Heart left ventricle (tissue), 16 donors: ENCODE measurements at regions not wholly inside any gene's neighbourhood (a gene's known extent, or its start where the extent isn't known, plus 50 kb on each side); places are given as distances from the start of the nearest gene placed in this dataset.

Source experiments
- ATAC-seq, 4 donors: fragments of 200-7000 bp; cut with Tn5 transposase; one replicate each; pipeline ENCODE4 v1.9.1; 2020 to 2022; ENCODE audit warnings: moderate library complexity in 4 of 4, mild to moderate bottlenecking in 3 of 4, moderate number of reproducible peaks in 1 of 4
- DNase-seq, 5 donors: peaks; one replicate each; pipeline ENCODE4 v3.0.0-alpha.2; 2020
- H3K27ac ChIP-seq, 12 donors: fragments of 200-600 bp; sonication (generic) in 4 of 12; one replicate each; pipeline versions ENCODE4 v1.5.0 to v1.8.0; 2016 to 2022; ENCODE audit warnings: mild to moderate bottlenecking in 2 of 12
- H3K27me3 ChIP-seq, 9 donors: fragments of 200-600 bp; sonication (generic) in 2 of 9; one replicate each; pipeline versions ENCODE4 v1.5.1 to v1.8.0; 2016 to 2022; ENCODE audit warnings: mild to moderate bottlenecking in 3 of 9
- H3K36me3 ChIP-seq, 9 donors: fragments of 200-600 bp; sonication (generic) in 2 of 9; one replicate each; pipeline versions ENCODE4 v1.5.0 to v1.8.0; 2018 to 2022; ENCODE audit warnings: mild to moderate bottlenecking in 2 of 9
- H3K4me1 ChIP-seq, 12 donors: fragments of 200-600 bp; sonication (generic) in 4 of 12; one replicate each; pipeline versions ENCODE4 v1.5.0 to v1.8.0; 2016 to 2022; ENCODE audit warnings: mild to moderate bottlenecking in 3 of 12
- H3K4me3 ChIP-seq, 12 donors: fragments of 200-600 bp; sonication (generic) in 4 of 12; one replicate each; pipeline versions ENCODE4 v1.5.0 to v1.8.0; 2017 to 2022; ENCODE audit warnings: mild to moderate bottlenecking in 9 of 12, moderate library complexity in 4 of 12
- H3K9me3 ChIP-seq, 12 donors: fragments of 200-600 bp; sonication (generic) in 4 of 12; one replicate each; pipeline versions ENCODE4 v1.5.0 to v1.8.0; 2016 to 2022; ENCODE audit warnings: mild to moderate bottlenecking in 1 of 12
- CTCF ChIP-seq, 12 donors: fragments of 200-600 bp; sonication (generic) in 4 of 12; IDR thresholded peaks; one replicate each; pipeline versions ENCODE4 v1.5.0 to v1.8.0; 2018 to 2022; ENCODE audit warnings: antibody characterized with exemption in 12 of 12, mild to moderate bottlenecking in 5 of 12
- POLR2A ChIP-seq, 2 donors: fragments of 450-650 bp; IDR thresholded peaks; one replicate each; pipeline ENCODE4 v1.6.1; 2017; ENCODE audit warnings: antibody characterized with exemption in 2 of 2, mild to moderate bottlenecking in 2 of 2, moderate library complexity in 2 of 2
- WGBS, 4 donors: extraction: QIAGEN DNeasy Blood & Tissue Kit in 2 of 4; methylation state at CpG; one replicate each; pipeline versions ENCODE4 v1.1.5 to v1.1.7; 2013 to 2018; 5-methylcytosine and 5-hydroxymethylcytosine counted together
- intact Hi-C, 10 donors: fragments of 100-400 bp; cut with DNase I; formaldehyde crosslinking; loops; one replicate each; pipeline versions ENCODE4 v1.11.1 to v1.14.2; 2022
- donor health status: ischemic (EF 13 %, LVEDD 7.1; RV severe dilation, severe dysfunction).
- donor health status: healthy with polysubstance abuse.
- donor health status: DM: no; HTN: yes; CAD: no.
- donor health status: DM: no; HTN: no; CAD: no.
- donor health status: ischemic (EF 25% LVEDD 6.9; RV normal size, moderate dysfunction).
- donor health status: ischemic (EF 25% LVEDD 5.7; RV mildly dilated, moderate dysfunction).
- donor health status: healthy.
- donor health status: DM: yes; HTN: yes; CAD: no.
- donor health status: ischemic (EF 35%, LVEDD 5.7; RV mildly dilated, moderate dysfunction).
- donor health status: nonischemic (EF 11% LVEDD 7.7; RV severe dilation, severe dysfunction).
- donor health status: DM: yes; HTN: yes; CAD: no.
- donor health status: PGD.
- donor health status: ischemic (EF 29% LVEDD 5.4; RV normal size, mild dysfunction).
- donor health status: nonischemic (EF 23%, LVEDD 6.1; RV moderate dilation, normal function).

- Histone ChIP-seq H3K9me3 (peaks cover 0 to 28% (median 12%) of the 10 kb centered on the region in 12 donors), H3K4me1 (peaks cover 0 to 4% (median 0%) of the 10 kb centered on the region in 12 donors), H3K27ac (no peak overlapping the region), H3K36me3 (no peaks in the 10 kb centered on the region), H3K4me3 (no peak overlapping the region), H3K27me3 (no peaks in the 10 kb centered on the region)
- DNase-seq (no peak), ATAC-seq (no peak)
- intact Hi-C loops: no loop called here
- WGBS, 4 donors: 95 to 99% (median 97%) methylated on average over 2 of the region's 2 CpGs
- no peak for TF ChIP-seq CTCF (IDR thresholded peaks at IDR 0.05)
- TF ChIP-seq POLR2A (IDR thresholded peaks at IDR 0.05): no peak
These were observed 167.7 kb downstream of the DYRK2 start for GRCh38 chr12:67816269-67816668.

GRCh38 chr12:67818459-67818903, 169.9 kb downstream of the DYRK2 start:
- 76 to 88% (median 79%) methylated on average over 2 of the region's 2 CpGs for WGBS, 4 donors
- intact Hi-C loops: no loop called here
- no peaks in the 10 kb centered on the region for H3K36me3 ChIP-seq
- no peak overlapping the region for H3K4me3 ChIP-seq
- TF ChIP-seq CTCF (IDR thresholded peaks at IDR 0.05) (no peak), POLR2A (IDR thresholded peaks at IDR 0.05) (no peak)
- no peaks in the 10 kb centered on the region for H3K27me3 ChIP-seq
- peaks cover 0 to 4% (median 0%) of the 10 kb centered on the region in 12 donors for H3K4me1 ChIP-seq
- ATAC-seq (peak in 1 of 4 donors; percentile 39), DNase-seq (no peak)
- no peak overlapping the region for H3K27ac ChIP-seq
- H3K9me3 ChIP-seq: peaks cover 0 to 24% (median 10%) of the 10 kb centered on the region in 12 donors

GRCh38 chr12:67819902-67820301, 169.3 kb upstream of the IFNG-AS1 start:
- H3K9me3 ChIP-seq: peaks cover 0 to 24% (median 10%) of the 10 kb centered on the region in 12 donors
- no peaks in the 10 kb centered on the region for H3K36me3 ChIP-seq
- no peak for DNase-seq
- no peak for ATAC-seq
- peaks cover 0 to 4% (median 0%) of the 10 kb centered on the region in 12 donors for H3K4me1 ChIP-seq
- 72 to 81% (median 75%) methylated on average over 2 of the region's 2 CpGs for WGBS, 4 donors
- TF ChIP-seq CTCF (IDR thresholded peaks at IDR 0.05) (no peak), POLR2A (IDR thresholded peaks at IDR 0.05) (no peak)
- H3K27ac ChIP-seq: no peak overlapping the region
- H3K27me3 ChIP-seq: no peaks in the 10 kb centered on the region
- intact Hi-C loops: loop anchor here in 1 of 10 donors (10.0 kb wide), 2 partner anchors 115 to 165 kb away; no protein-coding TSS in a partner anchor
- no peak overlapping the region for H3K4me3 ChIP-seq

- H3K4me3 ChIP-seq: no peak overlapping the region
- H3K9me3 ChIP-seq: peaks cover 0 to 24% (median 8%) of the 10 kb centered on the region in 12 donors
- DNase-seq (no peak), ATAC-seq (no peak)
- no peak overlapping the region for H3K27ac ChIP-seq
- H3K4me1 ChIP-seq: peaks cover 0 to 4% (median 0%) of the 10 kb centered on the region in 12 donors
- WGBS, 4 donors: 82 to 90% (median 87%) methylated on average over 7 of the region's 7 CpGs
- intact Hi-C loops: loop anchor here in 1 of 10 donors (10.0 kb wide), 2 partner anchors 114 to 166 kb away; no protein-coding TSS in a partner anchor
- H3K36me3 ChIP-seq: no peaks in the 10 kb centered on the region
- TF ChIP-seq POLR2A (IDR thresholded peaks at IDR 0.05) (no peak), CTCF (IDR thresholded peaks at IDR 0.05) (no peak)
- H3K27me3 ChIP-seq: no peaks in the 10 kb centered on the region
These were observed 168.6 kb upstream of the IFNG-AS1 start for GRCh38 chr12:67820694-67821093.
